HTERT RPE-1 (cell line): ENCODE measurements at regions not wholly inside any gene's neighbourhood (a gene's known extent, or its start where the extent isn't known, plus 50 kb on each side); places are given as distances from the start of the nearest gene placed in this dataset.

Experiments used
- in situ Hi-C: fragments of 300-500 bp; cut with MboI; formaldehyde crosslinking; loops from 4 replicates; pipeline ENCODE4 v1.14.3; 2020; ENCODE audit warnings: low sequenced_read_pairs

DNA sequence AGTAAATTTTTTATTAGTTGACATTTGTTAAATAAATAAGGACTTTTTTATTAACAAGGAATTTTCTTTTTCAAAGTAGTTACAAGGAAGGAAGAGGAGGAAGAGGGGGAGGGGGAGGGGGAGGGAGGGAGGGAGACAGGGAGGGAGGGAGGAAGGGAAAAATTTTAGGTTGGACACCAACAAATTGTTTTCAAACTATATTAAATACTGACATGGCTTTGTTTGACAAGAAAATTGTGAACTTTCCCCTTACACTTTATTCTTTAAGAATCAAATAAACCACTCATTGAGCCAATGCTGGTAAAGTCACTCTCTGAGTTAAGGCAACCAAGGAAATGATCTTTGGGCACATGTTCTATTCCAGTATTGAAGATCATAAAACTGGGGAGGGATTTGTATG lies 115.7 kb upstream of the PPP2R3A start:
- in situ Hi-C loops = no loop called here

- in situ Hi-C loops = no loop called here
Observed at GRCh38 chr3:135851201-135852081, 114.1 kb upstream of the PPP2R3A start.

DNA sequence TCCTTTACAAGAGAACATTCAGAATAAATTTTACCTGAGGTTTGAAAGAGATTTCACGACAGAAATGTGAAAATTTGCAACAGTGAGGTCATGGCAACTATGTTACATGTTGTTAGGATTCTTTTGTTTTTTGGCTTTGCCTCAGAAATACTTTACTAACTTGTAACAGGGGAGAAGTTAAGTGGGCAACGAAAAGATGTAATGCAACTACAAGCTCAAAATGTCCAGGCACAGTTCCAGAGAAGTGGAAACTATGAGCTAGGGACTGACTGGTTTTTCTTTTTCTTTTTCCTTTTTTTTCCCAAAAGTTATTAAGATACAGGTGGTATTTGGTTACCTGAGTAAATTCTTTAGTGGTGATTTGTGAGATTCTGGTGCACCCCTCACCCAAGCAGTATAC lies 111.5 kb upstream of the PPP2R3A start:
- in situ Hi-C loops = no loop called here

DNA sequence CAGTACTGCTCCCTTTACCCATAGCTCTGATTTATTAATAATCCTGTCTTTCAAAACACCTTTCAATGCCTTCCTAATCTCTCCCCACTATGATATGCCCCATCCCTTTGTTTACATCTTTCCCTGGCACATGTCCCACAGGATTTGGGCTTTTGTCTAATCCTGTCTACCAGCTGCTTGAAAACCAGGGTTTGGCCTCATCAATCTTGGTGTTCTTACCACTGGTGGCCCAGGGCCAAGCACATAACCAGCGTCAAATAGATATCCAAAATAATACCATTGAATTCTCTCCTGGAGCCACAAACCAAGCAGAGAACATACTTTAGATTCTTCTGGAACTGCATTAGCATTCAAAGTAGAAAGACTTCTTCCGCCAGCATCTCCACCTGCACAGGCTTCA lies 104.8 kb upstream of the PPP2R3A start:
- in situ Hi-C loops = no loop called here

DNA sequence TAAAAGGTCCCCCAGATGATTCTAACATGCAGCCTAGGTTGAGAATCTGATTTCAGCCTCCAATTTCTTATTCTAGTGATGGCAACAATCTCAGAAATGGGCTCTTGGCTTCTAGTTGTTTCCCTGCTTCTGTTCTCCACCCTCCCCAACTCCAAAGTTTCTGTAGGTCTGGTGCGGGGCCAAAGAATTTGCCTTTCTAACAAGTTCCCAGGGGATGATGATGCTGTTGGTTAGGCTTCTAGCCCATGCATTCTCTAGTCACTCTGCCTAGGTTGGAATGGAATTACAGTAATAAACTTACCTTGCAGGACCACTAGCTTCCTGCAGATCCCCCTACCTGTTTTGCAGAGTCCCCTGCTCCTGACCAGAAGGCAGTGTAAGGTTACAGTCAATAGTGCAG lies 103.2 kb upstream of the PPP2R3A start:
- in situ Hi-C loops = no loop called here

DNA sequence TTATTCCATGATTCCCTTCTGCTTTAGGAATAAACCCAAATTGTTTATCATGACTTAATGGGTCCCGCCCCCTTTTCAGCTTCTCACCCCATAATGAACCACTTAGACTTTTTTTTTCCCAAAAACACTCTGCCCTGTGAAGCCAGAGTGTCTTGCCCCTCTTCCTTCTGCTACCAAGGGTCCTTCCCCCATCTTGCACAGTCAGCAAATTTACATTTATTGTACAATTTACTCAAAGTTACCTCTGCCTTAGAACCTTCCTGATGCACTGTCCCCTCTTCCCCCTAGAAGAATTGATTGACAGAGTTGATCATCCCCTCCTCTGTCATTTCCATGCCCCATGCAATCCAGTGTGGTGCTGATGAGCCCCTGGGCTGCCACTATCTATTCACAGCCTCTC lies 101.5 kb upstream of the PPP2R3A start:
- in situ Hi-C loops = no loop called here

GRCh38 chr3:135865085-135865484 lies 100.4 kb upstream of the PPP2R3A start:
- in situ Hi-C loops = no loop called here

DNA sequence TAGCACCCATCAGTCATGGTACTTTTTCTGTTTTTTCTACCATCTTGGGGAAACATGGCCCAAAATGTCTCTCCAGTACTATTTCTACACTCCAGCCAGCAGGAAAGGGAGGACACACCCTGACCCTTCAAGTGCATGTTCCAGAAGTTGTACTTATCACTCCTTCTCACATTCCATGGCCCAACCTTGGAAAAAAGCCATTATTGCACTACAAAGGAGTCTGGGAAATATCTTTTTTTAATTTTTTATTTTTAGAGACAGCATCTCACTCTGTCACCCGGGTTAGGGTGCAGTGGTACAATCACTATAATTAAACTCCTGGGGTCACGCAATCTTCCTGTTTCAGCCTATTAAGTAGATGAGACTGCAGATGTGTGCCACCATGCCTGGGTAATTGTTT lies 100.0 kb upstream of the PPP2R3A start:
- in situ Hi-C loops = no loop called here

GRCh38 chr3:135867911-135868310 lies 97.6 kb upstream of the PPP2R3A start:
- in situ Hi-C loops = no loop called here

DNA sequence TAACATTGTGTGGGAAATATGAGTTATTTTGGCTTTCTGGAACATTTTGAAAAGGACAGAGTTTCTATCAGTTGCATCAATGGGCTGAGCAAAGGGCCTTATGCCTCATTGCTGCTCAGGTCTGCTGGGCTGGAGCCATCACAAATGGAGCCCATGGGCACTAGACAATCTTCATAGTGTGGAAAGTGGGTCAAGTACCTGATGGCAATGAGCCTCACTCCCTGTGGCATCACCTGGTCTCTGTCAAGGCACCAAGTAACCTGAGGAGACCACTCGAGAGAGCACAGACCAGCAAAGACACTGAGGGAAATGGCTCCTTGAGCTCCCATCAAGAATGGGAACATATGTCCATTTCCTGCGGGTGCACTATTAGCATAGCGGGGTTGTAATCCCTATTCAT lies 96.7 kb upstream of the PPP2R3A start:
- in situ Hi-C loops = no loop called here

DNA sequence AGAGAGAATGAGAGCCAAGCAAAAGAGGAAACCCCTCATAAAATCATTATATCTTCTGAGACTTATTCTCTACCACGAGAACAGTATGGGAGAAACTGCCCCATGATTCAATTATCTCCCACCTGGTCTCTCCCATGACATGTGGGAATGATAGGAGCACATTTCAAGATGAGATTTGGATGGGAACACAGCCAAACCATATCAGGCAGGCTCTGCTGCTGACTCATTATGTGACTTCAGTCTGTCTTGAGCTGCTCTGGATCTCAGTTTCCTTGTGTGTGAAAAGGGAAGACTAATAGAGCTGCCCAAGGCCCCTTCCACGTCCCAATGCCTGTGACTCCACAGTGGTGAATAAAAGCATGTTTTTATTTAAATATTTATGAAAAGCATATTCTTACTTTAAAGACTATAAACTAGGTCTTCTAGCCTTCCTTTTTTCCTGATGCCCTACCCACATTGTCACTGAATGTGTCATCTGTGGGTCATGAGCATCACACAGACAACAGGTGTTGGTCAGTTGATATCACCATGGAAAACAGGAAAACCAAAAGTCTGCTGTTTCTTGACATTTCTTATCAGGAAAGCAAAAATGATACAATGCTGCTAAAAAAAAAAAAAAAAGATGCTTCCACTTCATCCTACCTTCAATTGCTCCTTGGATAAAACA lies 96.0 kb upstream of the PPP2R3A start:
- in situ Hi-C loops = no loop called here

- in situ Hi-C loops = no loop called here
Observed at GRCh38 chr3:135871311-135871710, 94.2 kb upstream of the PPP2R3A start.

- in situ Hi-C loops = no loop called here
Observed at GRCh38 chr3:135874035-135874434, 91.5 kb upstream of the PPP2R3A start.

DNA sequence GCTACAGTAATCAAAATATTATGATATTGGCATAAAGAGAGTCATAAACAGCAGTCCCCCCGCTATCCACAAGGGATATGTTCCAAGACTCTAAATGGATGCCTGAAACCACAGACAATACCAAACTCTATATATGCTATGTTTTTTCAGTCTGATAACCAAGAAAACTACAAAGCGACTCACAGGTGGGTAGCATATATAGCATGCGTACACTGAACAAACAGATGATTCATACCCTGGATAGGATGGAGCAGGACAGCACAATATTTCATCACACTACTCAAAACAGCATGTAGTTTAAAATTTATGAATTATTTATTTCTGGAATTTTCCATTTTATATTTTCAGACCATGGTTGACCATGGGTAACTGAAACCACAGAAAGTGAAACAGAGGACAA lies 87.0 kb upstream of the PPP2R3A start:
- in situ Hi-C loops = no loop called here

- in situ Hi-C loops = no loop called here
Observed at GRCh38 chr3:135885885-135886284, 79.6 kb upstream of the PPP2R3A start.

DNA sequence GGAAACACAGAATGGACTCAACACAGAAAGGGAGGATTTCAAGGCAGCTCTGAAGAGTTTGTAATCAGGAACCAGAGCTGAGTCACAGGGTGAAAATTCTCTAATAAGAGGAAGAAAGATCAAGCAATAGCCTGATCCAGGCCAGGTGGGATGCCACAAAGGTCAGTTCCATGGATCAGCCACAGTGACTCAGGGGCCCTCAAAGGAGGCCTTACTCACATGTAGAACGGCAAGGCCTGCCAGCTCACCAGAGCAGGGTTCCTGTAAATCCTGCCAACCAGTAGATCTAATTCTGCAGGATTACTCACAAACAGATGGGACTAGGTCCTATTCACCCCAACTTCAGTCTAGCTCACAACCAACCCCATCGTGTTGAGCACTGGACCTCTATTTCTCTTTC lies 78.3 kb upstream of the PPP2R3A start:
- in situ Hi-C loops = no loop called here

GRCh38 chr3:135889443-135889842 lies 76.1 kb upstream of the PPP2R3A start:
- in situ Hi-C loops = no loop called here

- in situ Hi-C loops = no loop called here
Observed at GRCh38 chr3:135891121-135891520, 74.4 kb upstream of the PPP2R3A start.

GRCh38 chr3:135895106-135895733 lies 70.3 kb upstream of the PPP2R3A start:
- in situ Hi-C loops = no loop called here

- in situ Hi-C loops = no loop called here
Observed at GRCh38 chr3:135895734-135896121, 69.8 kb upstream of the PPP2R3A start.

GRCh38 chr3:135896613-135897012 lies 68.9 kb upstream of the PPP2R3A start:
- in situ Hi-C loops = no loop called here

- in situ Hi-C loops = no loop called here
Observed at GRCh38 chr3:135897715-135898114, 67.8 kb upstream of the PPP2R3A start.
